ENCODE measurements at regions not wholly inside any gene's neighbourhood (a gene's known extent, or its start where the extent isn't known, plus 50 kb on each side); places are given as distances from the start of the nearest gene placed in this dataset.

GRCh38 chr12:126719912-126720705 lies 1546.9 kb upstream of the TMEM132C start:
- H3K4me3 ChIP-seq (ENCODE audit: low read depth, low read length), result no peak overlapping the region
- no peak for DNase-seq (ENCODE audit: low read depth)
- no peak for TF ChIP-seq CTCF (IDR thresholded peaks at IDR 0.05; ENCODE audit: insufficient read depth, low read depth, low read length)

- H3K4me3 ChIP-seq (ENCODE audit: low read depth, low read length), result no peak overlapping the region
- no peak for DNase-seq (ENCODE audit: low read depth)
- no peak for TF ChIP-seq CTCF (IDR thresholded peaks at IDR 0.05; ENCODE audit: insufficient read depth, low read depth, low read length)
Observed at GRCh38 chr12:126726481-126727217, 1540.3 kb upstream of the TMEM132C start.

- DNase-seq (ENCODE audit: low read depth), result no peak
- H3K4me3 ChIP-seq (ENCODE audit: low read depth, low read length), result no peak overlapping the region
- no peak for TF ChIP-seq CTCF (IDR thresholded peaks at IDR 0.05; ENCODE audit: insufficient read depth, low read depth, low read length)
Observed at GRCh38 chr12:126727218-126728075, 1539.5 kb upstream of the TMEM132C start.

- no peak for TF ChIP-seq CTCF (IDR thresholded peaks at IDR 0.05; ENCODE audit: insufficient read depth, low read depth, low read length)
- DNase-seq (ENCODE audit: low read depth), result no peak
- no peak overlapping the region for H3K4me3 ChIP-seq (ENCODE audit: low read depth, low read length)
Observed at GRCh38 chr12:126734296-126734695, 1532.7 kb upstream of the TMEM132C start.

GRCh38 chr12:126734710-126735109 lies 1532.3 kb upstream of the TMEM132C start:
- TF ChIP-seq CTCF (IDR thresholded peaks at IDR 0.05; ENCODE audit: insufficient read depth, low read depth, low read length), result no peak
- H3K4me3 ChIP-seq (ENCODE audit: low read depth, low read length), result no peak overlapping the region
- DNase-seq (ENCODE audit: low read depth), result no peak

- H3K4me3 ChIP-seq (ENCODE audit: low read depth, low read length), result no peak overlapping the region
- no peak for TF ChIP-seq CTCF (IDR thresholded peaks at IDR 0.05; ENCODE audit: insufficient read depth, low read depth, low read length)
- DNase-seq (ENCODE audit: low read depth), result no peak
Observed at GRCh38 chr12:126741536-126742240, 1525.3 kb upstream of the TMEM132C start.
